HAP-1 (cell line): ENCODE measurements at regions not wholly inside any gene's neighbourhood (a gene's known extent, or its start where the extent isn't known, plus 50 kb on each side); places are given as distances from the start of the nearest gene placed in this dataset.

Experiments
- DNase-seq, 2 experiments: peaks; one replicate each; pipeline ENCODE4 v3.0.0-alpha.2; 2016 to 2020; ENCODE audit warnings: low spot score in 2 of 2
- H3K27me3 ChIP-seq: fragments of 250-450 bp; sonication (Bioruptor Pico); 2 replicates; pipeline ENCODE4 v1.5.1; 2020; ENCODE audit warnings: low read depth, mild to moderate bottlenecking, moderate library complexity
- H3K36me3 ChIP-seq: fragments of 250-450 bp; sonication (Bioruptor Pico); replicated peaks from 2 replicates; pipeline ENCODE4 v1.5.1; 2020; ENCODE audit warnings: mild to moderate bottlenecking
- H3K4me1 ChIP-seq: fragments of 250-450 bp; sonication (Bioruptor Pico); 2 replicates; pipeline ENCODE4 v1.5.1; 2020; ENCODE audit warnings: mild to moderate bottlenecking
- H3K4me3 ChIP-seq: fragments of 250-450 bp; sonication (Bioruptor Pico); 2 replicates; pipeline ENCODE4 v1.5.1; 2020; ENCODE audit warnings: mild to moderate bottlenecking, moderate library complexity
- H3K9me3 ChIP-seq: fragments of 250-450 bp; sonication (Bioruptor Pico); 2 replicates; pipeline ENCODE4 v1.5.1; 2020; ENCODE audit warnings: mild to moderate bottlenecking, moderate library complexity
- in situ Hi-C: fragments of 300-500 bp; cut with MboI; formaldehyde crosslinking; loops from 3 replicates; pipeline ENCODE4 v1.14.3; 2020; ENCODE audit warnings: low sequenced_read_pairs, inconsistent platforms, mixed read lengths

- H3K9me3 ChIP-seq = no peaks in the 10 kb centered on the region
- DNase-seq = no peak
- in situ Hi-C loops = no loop called here
- no peaks in the 10 kb centered on the region for H3K27me3 ChIP-seq
- H3K4me3 ChIP-seq = no peak overlapping the region
- no peaks in the 10 kb centered on the region for H3K36me3 ChIP-seq
- H3K4me1 ChIP-seq = no peaks in the 10 kb centered on the region
Measured at GRCh38 chr18:67932271-67932670, 415.8 kb upstream of the DSEL start.

GRCh38 chr18:67926929-67927864 is 410.7 kb upstream of the DSEL start:
- Histone ChIP-seq H3K27me3 (no peaks in the 10 kb centered on the region), H3K36me3 (no peaks in the 10 kb centered on the region), H3K4me1 (no peaks in the 10 kb centered on the region), H3K9me3 (no peaks in the 10 kb centered on the region), H3K4me3 (no peak overlapping the region)
- in situ Hi-C loops = no loop called here
- DNase-seq = no peak

- Histone ChIP-seq H3K27me3 (no peaks in the 10 kb centered on the region), H3K36me3 (no peaks in the 10 kb centered on the region), H3K9me3 (no peaks in the 10 kb centered on the region), H3K4me1 (no peaks in the 10 kb centered on the region), H3K4me3 (no peak overlapping the region)
- no peak for DNase-seq
- in situ Hi-C loops = no loop called here
Measured at GRCh38 chr18:67924656-67925055, 408.1 kb upstream of the DSEL start.

GRCh38 chr18:67919316-67919715 is 402.8 kb upstream of the DSEL start:
- in situ Hi-C loops = no loop called here
- no peak for DNase-seq

GRCh38 chr18:67916097-67916496 is 399.6 kb upstream of the DSEL start:
- no peaks in the 10 kb centered on the region for H3K27me3 ChIP-seq
- no peak overlapping the region for H3K4me3 ChIP-seq
- H3K4me1 ChIP-seq = no peaks in the 10 kb centered on the region; the same call in 1 of the 2 replicates
- in situ Hi-C loops = no loop called here
- no peaks in the 10 kb centered on the region for H3K9me3 ChIP-seq
- DNase-seq = peak; percentile 26 to 46
- H3K36me3 ChIP-seq = no peaks in the 10 kb centered on the region

More at GRCh38 chr18:67919316-67919715, 402.8 kb upstream of the DSEL start:
- Histone ChIP-seq H3K9me3 (no peaks in the 10 kb centered on the region), H3K27me3 (no peaks in the 10 kb centered on the region), H3K4me1 (no peaks in the 10 kb centered on the region; the same call in 1 of the 2 replicates), H3K4me3 (no peak overlapping the region), H3K36me3 (no peaks in the 10 kb centered on the region)

GRCh38 chr18:67913040-67913439 is 396.5 kb upstream of the DSEL start:
- DNase-seq = no peak
- in situ Hi-C loops = no loop called here
- no peaks in the 10 kb centered on the region for H3K9me3 ChIP-seq

GRCh38 chr18:67901573-67901972 is 385.1 kb upstream of the DSEL start:
- H3K4me1 ChIP-seq = no peaks in the 10 kb centered on the region
- DNase-seq = no peak
- in situ Hi-C loops = no loop called here
- no peak overlapping the region for H3K4me3 ChIP-seq
- H3K27me3 ChIP-seq = no peaks in the 10 kb centered on the region
- H3K36me3 ChIP-seq = no peaks in the 10 kb centered on the region
- H3K9me3 ChIP-seq = no peaks in the 10 kb centered on the region

More at GRCh38 chr18:67913040-67913439, 396.5 kb upstream of the DSEL start:
- no peaks in the 10 kb centered on the region; the same call in 1 of the 2 replicates for H3K4me1 ChIP-seq
- no peaks in the 10 kb centered on the region for H3K27me3 ChIP-seq
- no peak overlapping the region for H3K4me3 ChIP-seq
- H3K36me3 ChIP-seq = no peaks in the 10 kb centered on the region

GRCh38 chr18:67896451-67896850 is 379.9 kb upstream of the DSEL start:
- H3K9me3 ChIP-seq = no peaks in the 10 kb centered on the region
- no peaks in the 10 kb centered on the region for H3K4me1 ChIP-seq

GRCh38 chr18:67893916-67894315 is 377.4 kb upstream of the DSEL start:
- H3K36me3 ChIP-seq = no peaks in the 10 kb centered on the region
- H3K4me1 ChIP-seq = no peaks in the 10 kb centered on the region
- H3K4me3 ChIP-seq = no peak overlapping the region
- no peaks in the 10 kb centered on the region for H3K9me3 ChIP-seq
- H3K27me3 ChIP-seq = no peaks in the 10 kb centered on the region
- in situ Hi-C loops = no loop called here
- no peak for DNase-seq

More at GRCh38 chr18:67896451-67896850, 379.9 kb upstream of the DSEL start:
- no peaks in the 10 kb centered on the region for H3K27me3 ChIP-seq
- in situ Hi-C loops = no loop called here
- no peaks in the 10 kb centered on the region for H3K36me3 ChIP-seq
- H3K4me3 ChIP-seq = no peak overlapping the region
- no peak for DNase-seq

- Histone ChIP-seq H3K27me3 (no peaks in the 10 kb centered on the region), H3K4me3 (no peak overlapping the region), H3K4me1 (no peaks in the 10 kb centered on the region), H3K9me3 (no peaks in the 10 kb centered on the region), H3K36me3 (no peaks in the 10 kb centered on the region)
- in situ Hi-C loops = no loop called here
- no peak for DNase-seq
Measured at GRCh38 chr18:67876871-67877270, 360.4 kb upstream of the DSEL start.

GRCh38 chr18:67875944-67876343 is 359.4 kb upstream of the DSEL start:
- H3K4me1 ChIP-seq = no peaks in the 10 kb centered on the region
- H3K9me3 ChIP-seq = no peaks in the 10 kb centered on the region
- no peak overlapping the region for H3K4me3 ChIP-seq
- DNase-seq = no peak
- H3K36me3 ChIP-seq = no peaks in the 10 kb centered on the region
- H3K27me3 ChIP-seq = no peaks in the 10 kb centered on the region
- in situ Hi-C loops = no loop called here

- Histone ChIP-seq H3K36me3 (no peaks in the 10 kb centered on the region), H3K27me3 (no peaks in the 10 kb centered on the region), H3K9me3 (no peaks in the 10 kb centered on the region), H3K4me1 (no peaks in the 10 kb centered on the region), H3K4me3 (no peak overlapping the region)
- no peak for DNase-seq
- in situ Hi-C loops = no loop called here
Measured at GRCh38 chr18:67875060-67875459, 358.5 kb upstream of the DSEL start.

- DNase-seq = no peak
- no peaks in the 10 kb centered on the region for H3K27me3 ChIP-seq
- H3K36me3 ChIP-seq = no peaks in the 10 kb centered on the region
- in situ Hi-C loops = no loop called here
- H3K9me3 ChIP-seq = no peaks in the 10 kb centered on the region
- H3K4me3 ChIP-seq = no peak overlapping the region
- peaks cover 16% of the 10 kb centered on the region for H3K4me1 ChIP-seq
Measured at GRCh38 chr18:67865400-67865799, 348.9 kb upstream of the DSEL start.

GRCh38 chr18:67864677-67865340 is 348.3 kb upstream of the DSEL start:
- peak in 1 of 2 experiments; percentile 10 for DNase-seq
- H3K36me3 ChIP-seq = no peaks in the 10 kb centered on the region
- in situ Hi-C loops = no loop called here
- no peak overlapping the region for H3K4me3 ChIP-seq
- H3K4me1 ChIP-seq = peaks cover 16% of the 10 kb centered on the region
- no peaks in the 10 kb centered on the region for H3K27me3 ChIP-seq
- no peaks in the 10 kb centered on the region for H3K9me3 ChIP-seq
